Stomach (tissue), 4 donors: ENCODE measurements at regions not wholly inside any gene's neighbourhood (a gene's known extent, or its start where the extent isn't known, plus 50 kb on each side); places are given as distances from the start of the nearest gene placed in this dataset.

Experiments
- CTCF ChIP-seq, 7 experiments: fragments of 450-650 bp in 4 of 7; fragments of 200-600 bp in 3 of 7; sonication (generic) in 3 of 7; IDR thresholded peaks; one replicate each; pipeline ENCODE4 v1.5.1; 2016 to 2019; ENCODE audit warnings: antibody characterized with exemption in 7 of 7, control low read depth in 2 of 7, mild to moderate bottlenecking in 1 of 7
- EP300 ChIP-seq: sonication (generic); formaldehyde crosslinking; IDR thresholded peaks from one replicate; pipeline ENCODE4 v1.6.1; 2017; ENCODE audit warnings: antibody characterized with exemption
- POLR2A ChIP-seq, 4 donors: fragments of 450-650 bp; IDR thresholded peaks; one replicate each; pipeline ENCODE4 v1.6.1; 2016; ENCODE audit warnings: antibody characterized with exemption in 4 of 4, control low read depth in 2 of 4, mild to moderate bottlenecking in 1 of 4, moderate library complexity in 1 of 4
- POLR2AphosphoS5 ChIP-seq, 3 donors: sonication (generic); formaldehyde crosslinking; IDR thresholded peaks; one replicate each; pipeline ENCODE4 v1.6.1; 2016; ENCODE audit warnings: antibody characterized with exemption in 3 of 3

DNA sequence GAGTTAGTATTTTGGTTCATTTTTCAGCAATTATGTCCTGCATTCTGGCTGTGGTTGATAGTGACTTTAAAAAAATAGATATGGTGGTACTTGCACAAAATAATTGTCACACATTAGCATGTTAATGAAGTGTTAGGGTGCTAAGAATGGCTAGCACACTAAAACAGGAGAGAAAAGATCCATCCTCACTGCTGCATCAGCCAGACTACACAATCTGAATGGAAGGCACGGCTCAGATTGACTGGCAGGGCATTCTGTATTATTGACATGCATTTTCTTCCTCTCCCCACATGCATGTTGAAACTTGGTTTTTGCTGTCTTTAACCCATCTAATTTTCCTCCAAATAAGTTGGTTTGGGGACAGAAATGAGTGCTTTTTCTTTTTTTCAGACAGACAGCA, 306.3 kb downstream of the PRL start:
- TF ChIP-seq CTCF (IDR thresholded peaks at IDR 0.05) (no peak), POLR2AphosphoS5 (IDR thresholded peaks at IDR 0.05) (no peak), POLR2A (IDR thresholded peaks at IDR 0.05) (no peak), EP300 (no peak)
